Left lung (tissue), 2 donors: ENCODE measurements at regions not wholly inside any gene's neighbourhood (a gene's known extent, or its start where the extent isn't known, plus 50 kb on each side); places are given as distances from the start of the nearest gene placed in this dataset.

Experiments used
- microRNA-seq, 2 donors: library from miRNA; unstranded; fragments of <30 nt; microRNA quantifications; one replicate each; pipeline ENCODE4, GENCODE V29; 2019
- donor health status: DM: no; HTN: yes; CAD: no.
- donor health status: DM: no; HTN: no; CAD: no.

Small RNA genes lying in the stretch of these regions (microRNA-seq; reads per million reads assigned to microRNA genes)
- gene MIR4275 = 0 reads per million in 2 donors
